Hematopoietic multipotent progenitor cell treated with erythropoietin and hydrocortisone succinate and interleukin-3 and kit ligand, for 17 days (in vitro differentiated cells): ENCODE measurements at regions not wholly inside any gene's neighbourhood (a gene's known extent, or its start where the extent isn't known, plus 50 kb on each side); places are given as distances from the start of the nearest gene placed in this dataset.

Experiments used
- DNase-seq: peaks from one replicate; pipeline ENCODE4 v3.0.0-alpha.2; 2015; ENCODE audit warnings: low spot score

DNA sequence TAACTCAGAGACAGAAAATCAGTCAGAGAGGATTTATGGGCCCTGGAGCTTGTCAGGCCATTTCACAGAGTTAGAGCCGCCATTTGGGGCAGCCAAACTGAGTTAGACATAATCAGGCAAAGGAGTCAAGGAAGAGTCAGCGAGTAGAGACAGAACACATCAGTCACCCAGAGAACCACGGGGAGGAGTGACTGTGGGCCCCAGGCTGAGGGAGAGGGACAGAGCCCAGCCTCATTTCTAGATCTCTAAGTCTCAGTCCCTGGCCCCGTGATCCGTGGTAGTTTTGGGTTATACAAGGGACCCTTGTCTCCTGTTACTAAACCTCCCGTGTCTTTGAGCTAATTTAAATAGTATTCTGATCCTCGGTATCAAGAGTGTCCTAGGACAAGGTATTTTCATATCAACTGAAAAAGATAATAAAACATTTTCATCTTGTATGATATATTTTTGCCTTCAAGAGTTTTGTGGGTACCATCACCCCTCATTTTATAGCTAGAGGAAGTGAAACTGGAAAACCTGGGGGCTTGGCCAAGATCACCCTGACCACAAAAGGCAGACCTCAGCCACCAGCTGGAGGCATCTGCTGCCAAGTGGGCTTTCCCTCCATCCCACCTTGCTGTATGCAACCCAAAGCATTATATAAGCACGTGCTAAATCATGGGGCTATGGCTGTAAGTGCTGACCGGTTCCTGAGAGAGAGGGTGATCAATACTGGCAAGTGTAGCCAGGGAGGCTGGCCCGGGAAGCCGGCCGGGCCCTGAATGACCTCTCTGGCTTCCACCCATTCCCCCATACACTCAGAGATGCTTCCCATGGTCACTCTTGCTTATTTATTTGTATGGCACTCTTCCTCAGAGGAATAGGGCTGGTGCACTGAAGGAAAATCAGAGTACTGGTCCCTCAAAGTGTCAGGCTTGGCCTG is 204.1 kb downstream of the BCOR start:
- no peak for DNase-seq

DNA sequence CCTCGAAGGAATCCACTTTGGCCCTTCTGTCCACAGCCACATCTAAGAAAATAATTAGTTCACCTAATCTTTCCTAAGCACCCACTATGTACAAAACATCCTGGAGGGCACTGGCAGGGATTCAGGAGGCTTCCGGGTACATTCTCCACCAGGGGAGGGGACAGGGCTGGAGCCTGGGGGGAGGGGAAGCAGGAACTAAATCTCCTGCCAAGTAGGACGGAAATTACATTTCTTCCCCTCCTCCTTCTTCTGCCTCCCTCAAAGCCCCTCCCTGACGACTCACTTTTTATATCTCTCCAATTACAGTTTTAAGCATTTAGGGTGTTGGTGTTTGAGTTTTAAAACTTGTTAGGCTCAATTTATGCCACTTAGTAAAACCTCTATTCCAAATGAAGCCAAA is 203.1 kb downstream of the BCOR start:
- no peak for DNase-seq

DNA sequence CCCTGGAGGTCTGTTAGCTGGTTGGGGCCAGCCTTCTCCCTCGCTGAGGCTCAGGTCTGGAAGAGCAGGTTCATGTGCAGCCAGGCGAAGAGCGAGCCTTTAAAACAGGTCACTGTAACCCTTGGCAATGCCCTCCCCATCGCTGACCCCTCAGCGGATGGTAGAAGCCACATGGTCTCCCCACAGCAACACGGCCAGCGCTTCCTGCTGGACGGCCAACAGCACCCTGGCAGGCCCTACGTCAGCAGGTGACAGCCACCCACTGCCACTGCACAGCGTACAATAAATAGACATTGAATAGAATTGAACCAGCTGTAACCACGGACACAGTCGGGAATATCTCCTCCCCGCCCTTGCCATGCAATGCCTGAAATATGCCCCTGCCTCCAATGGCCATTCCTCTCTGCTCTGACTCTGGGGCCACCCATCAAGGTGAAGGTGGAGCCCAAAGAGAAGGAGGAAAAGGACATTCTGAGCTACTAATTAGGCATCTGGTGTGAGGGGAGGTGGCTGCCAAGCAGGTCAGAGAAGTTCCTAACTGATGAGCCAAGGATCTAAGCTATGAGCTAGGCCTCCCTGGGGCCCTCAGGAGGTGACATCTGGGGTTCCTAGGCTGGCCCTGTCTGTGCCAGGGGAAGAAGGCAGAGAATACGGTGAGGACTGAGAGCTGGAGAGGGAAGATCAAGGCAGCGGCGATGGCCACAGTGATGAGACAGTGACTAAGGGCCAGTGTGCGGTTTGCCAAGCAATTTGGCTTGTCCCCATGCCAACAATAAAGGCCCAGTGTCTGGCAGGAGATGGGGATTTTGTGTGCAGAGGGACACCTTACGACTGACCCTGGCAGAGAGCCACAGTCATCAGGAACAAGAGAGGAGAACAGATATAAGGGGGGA is 202.3 kb downstream of the BCOR start:
- DNase-seq = no peak

DNA sequence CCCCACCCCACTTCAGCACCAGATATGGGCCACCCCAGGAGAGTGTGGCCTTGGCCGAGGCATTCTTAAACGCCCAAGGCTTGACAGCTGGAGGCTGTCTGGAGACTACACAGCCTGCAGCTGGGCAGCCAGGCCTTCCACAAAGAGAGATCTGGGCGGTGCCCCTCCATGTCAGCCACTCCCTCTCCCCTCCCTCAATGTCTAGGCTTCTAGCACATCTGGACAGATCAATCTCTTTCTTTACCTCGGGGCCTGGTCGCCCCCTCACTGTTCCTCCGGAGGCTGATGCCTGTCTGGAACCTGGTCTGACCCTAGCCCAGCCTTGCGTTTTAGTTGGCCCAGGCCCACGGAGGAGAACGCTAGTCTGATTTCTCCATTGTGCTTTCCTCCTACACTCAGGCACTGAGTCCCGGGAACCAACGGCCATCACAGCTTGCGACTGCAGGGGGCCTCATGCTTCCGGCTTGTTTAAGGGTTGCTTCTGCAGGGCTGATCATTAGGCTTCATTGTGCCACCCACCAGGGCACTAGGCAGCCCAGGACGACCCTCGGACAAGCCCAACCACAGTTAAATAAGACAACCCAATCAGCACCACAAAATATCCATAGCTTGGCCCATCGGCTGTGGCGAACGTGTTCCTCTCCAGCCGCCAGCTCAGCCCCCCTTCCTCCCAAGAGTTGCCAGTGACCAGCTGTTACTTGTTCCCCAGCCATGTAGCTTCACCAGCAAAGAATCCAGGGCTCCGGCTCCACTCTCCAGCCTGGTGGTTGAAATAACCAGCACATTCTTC is 200.6 kb downstream of the BCOR start:
- no peak for DNase-seq

DNA sequence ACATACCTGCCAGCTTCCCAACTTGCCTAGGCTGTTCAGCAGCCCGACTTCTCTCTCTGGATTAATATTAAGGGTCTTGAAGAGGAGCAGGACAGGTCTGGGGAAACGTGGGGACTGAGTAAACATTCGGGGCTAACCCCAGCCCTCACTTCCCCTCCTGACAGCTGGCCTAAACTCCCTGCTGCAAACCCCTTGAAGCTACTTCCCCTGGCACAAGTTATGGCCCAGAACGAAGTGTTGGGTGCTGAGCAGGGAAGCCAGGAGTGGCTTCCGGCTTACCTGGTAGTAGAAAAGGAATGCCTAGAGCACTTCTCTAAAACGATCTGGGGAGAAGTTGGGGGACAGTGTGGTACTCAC is 200.0 kb downstream of the BCOR start:
- no peak for DNase-seq

DNA sequence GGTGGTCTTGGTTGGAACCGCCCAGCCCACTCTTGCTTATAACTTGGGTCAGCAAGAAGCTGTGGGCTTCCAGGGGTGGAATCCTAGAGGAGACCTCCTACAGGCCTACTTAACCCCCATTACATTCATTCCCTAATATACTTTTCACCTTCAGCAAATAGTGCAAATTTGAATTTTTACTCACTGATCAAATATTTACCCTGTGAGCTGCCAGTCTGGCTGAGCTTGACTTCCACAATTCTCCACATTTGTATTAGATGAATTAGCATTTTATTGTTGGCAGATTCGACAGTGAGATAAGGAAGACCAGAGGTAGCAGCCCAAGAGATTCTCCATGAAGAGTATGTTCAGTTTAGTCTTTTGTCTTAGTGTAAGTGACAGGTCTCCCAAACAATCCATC is 199.6 kb downstream of the BCOR start:
- DNase-seq = no peak

DNA sequence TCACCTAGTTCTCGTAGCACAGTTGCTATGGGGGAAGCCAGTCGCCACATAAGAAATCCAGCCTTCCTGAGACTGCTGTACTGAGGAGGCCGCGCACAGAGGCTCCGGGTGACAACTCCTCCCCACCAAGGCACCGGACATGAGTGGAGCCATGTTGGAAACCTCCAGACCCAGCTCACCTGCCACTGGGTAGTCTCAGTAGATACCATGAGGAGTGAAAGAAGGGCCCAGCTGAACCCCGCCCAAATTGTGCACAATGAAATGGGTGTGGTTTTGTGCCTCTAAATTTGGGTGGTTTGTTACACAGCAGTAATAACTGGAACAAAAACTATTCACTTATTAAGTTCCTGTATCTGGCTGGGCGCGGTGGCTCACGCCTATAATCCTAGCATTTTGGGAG is 198.7 kb downstream of the BCOR start:
- no peak for DNase-seq

DNA sequence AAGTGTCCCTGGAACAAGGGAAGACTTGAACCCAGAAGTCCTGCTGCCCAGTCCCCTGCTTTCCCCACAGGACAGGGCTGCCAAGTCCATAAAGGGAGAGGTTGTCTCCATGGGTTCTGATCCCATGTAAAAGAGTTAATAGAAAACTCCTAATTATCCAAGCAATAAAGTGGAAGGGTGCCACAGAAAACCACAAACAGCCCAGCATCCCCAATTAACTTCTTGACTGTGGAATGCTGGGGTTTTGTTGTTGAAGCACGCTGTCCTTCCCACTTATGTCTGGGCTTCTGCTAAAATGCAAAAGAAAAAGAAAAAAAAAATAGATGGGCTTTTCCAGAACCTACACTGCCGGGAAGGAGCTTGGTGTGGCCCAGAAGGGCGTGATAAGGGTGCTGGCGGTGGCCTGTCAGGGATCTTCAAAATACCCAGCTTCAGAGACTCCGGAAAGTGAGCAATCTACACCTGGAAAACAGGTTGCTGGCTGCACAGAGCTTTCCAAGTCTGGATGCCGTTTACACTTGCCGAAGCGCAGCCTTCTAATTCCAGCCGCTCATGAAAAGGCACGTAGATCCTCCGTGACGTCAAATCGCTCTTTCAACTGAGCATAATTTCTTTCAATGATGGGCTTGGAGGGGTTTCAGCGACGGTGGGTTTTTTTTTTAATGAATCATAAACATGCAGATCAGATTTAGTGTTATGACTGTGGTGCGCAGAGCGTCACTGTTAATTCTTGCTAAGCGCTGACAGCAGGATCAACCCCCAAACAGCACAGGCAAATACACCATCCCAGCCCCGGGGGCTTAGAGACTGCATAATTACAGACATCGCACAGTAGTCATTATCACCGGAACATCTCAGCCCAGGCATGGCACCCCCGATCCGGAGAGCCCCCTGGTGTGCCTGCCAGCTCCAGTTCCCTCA is 197.6 kb downstream of the BCOR start:
- no peak for DNase-seq

DNA sequence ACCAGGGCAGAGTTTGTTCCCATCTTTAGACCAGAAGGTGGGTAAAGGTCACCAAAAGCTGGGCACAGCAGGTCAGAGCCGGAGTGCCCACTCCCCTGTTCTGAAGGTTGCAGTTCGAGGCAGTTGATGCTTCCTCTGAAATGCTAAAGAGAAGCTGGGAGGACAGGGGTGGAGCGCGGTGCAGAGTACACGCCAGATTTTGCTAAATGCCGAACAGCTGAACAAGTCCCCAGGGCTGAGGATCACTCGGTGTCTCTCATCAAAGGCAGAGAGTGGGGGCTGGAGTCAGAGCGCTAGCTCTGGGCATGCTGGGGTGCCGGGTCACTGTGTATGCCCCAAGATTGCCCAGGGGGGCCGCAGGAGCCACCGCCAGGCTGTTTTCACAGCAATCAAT is 197.0 kb downstream of the BCOR start:
- no peak for DNase-seq

DNA sequence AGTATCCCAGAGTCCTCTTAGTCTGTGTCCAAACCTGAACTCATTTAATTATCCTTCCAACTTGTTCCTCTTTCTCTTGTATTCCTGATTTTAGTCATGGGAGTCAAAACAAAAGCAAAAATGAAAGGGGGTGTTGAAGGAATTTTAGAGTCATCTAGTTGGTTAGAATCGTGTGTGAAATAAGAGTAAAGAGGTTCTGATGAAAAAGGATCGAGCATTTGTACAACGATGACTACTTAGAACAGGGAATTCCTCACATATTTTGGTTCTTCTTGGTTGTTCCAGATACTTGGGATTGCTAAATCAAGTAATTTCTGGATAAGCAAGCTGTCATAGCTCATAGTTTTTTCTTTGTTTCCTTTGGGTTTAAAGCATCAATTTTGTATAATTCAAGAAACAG is 194.4 kb downstream of the BCOR start:
- no peak for DNase-seq

DNA sequence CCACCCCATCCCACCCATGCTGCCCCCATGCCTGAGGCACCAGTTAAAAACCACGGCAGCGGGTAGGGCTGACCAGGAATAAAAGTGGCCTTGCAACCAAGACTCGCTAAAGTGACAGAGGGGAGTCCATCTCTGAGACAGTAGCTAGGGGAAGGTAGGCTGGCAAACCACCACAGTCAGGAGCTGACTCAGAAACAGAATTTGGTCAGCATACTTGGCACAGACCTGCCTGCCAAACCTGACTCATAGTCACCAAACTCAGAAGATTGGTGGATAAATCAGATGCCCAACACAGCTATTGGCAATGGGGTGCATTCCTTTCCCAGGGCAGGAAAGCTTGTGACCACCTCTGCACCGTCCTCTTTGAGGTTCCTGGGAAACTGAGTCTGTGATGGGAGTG is 193.8 kb downstream of the BCOR start:
- no peak for DNase-seq

DNA sequence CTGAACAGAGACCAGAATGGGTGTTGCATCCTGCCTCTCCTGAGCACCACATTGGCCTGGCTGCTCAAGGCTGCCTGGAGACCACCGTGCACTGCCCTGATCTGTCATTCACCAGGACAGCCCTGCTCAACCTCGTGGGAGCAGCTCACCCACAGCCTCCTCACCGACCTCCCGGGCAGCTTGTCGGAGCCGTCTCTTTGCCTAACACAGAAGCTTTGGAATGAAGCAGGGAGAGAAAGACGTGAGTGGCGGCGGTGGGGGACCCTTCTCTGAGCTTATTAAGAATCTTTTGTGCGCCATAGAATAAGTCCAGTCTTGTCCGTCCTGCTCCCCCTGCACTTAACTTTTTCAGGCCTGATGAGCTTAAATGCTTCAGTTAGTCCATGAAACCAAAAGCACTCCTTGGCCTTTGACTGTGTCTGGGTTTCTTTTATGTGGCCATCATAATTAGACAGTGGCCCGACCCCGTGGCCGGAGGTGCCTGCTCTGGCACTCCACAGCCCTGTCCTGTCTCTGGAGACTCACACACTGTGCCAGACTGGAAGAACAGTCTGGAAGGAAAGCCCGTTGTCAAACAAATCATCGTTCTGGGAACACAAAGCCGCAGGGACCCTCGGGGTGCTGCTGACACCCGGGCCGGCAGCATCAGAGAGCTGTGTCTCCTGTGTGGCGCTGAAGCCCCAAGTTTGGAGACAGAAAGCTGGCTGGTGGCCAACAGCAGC is 192.8 kb downstream of the BCOR start:
- DNase-seq = no peak

DNA sequence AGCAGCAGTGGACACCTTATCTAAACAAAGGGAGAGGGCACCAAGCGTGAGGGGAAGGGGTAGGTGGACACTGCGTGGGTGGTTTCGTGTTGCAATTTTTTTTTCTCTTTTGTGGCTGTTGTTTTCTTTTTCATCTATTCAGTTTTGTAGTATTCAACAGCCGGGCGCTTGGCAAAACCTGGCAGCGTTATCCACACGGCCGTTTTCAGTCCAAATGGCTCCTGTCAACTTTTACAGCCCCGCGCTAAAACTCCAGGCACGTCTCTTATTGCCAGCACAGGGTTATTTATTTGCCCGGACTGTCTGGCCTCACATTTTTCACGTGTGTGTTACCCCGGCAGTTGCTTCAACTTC is 192.2 kb downstream of the BCOR start:
- no peak for DNase-seq

DNA sequence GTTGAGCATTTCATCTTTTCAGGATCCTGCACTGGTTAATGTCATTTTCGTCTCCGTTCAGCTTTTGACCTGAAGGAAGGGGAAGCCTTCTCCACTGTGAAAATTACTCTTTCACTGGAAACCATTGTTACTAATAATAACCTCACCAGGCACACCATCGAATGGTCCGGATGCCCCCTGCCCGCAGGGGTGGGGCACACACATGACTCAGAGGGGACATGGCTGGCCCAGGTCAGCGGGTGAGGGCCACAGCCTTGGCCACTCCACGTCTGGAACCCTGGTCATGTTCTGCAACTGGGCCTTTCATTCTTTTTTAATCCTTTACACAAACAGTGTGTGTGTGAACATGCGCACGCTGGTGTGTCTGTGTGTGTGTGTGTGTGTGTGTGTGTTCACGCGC is 191.8 kb downstream of the BCOR start:
- no peak for DNase-seq

DNA sequence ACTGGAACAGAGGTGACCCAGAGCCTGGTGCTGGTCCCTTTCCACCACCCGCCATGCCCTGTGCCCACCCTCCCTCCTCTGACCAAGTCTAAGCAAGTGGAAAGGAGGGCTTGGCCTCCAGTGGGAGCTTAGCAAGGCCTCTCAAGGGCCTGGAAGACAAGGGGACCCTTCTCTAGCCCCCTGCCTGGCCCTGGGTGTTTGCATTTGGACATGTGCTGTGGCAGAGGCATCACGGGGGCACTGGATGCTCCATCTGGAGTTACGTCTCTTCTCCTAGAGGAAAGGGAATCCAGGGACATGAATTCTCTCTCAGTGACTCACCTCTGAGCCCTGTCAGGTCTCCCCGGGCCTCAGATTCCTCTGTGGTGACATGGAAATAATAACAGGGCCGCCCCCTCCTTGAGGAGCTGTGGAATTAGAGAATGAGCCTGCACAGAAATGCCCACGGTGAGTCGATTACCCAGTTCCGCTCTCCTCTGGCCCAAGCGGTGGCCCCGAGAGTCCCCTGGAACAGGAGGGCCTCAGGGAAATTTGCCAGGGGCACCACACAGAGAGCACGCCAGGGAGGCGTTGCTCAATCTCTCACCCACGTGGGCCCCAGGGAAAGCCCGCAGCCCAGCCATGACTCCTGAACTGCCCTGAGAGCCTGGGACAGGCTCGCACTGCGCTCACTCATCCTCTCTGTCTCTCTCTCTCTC is 189.6 kb downstream of the BCOR start:
- no peak for DNase-seq

DNA sequence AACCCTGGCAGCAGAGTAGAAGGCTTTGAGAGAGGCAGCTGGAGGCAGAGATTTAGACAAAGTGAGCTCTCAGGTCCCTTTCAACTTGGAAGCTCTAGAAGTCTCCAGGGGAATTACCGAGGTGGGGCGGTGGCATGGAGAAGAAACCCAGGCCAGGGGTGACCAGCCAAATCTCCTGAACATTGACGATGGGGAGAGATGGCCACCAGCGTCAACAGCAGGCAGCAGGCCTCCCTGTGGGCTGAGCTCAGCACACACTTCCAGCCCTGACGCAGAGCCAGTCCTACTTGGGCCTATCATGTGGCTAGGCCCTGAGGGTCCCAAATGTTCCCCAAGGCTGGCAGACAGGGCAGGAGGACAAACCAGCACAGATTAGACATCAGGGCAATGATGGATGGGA is 187.8 kb downstream of the BCOR start:
- DNase-seq = no peak

DNA sequence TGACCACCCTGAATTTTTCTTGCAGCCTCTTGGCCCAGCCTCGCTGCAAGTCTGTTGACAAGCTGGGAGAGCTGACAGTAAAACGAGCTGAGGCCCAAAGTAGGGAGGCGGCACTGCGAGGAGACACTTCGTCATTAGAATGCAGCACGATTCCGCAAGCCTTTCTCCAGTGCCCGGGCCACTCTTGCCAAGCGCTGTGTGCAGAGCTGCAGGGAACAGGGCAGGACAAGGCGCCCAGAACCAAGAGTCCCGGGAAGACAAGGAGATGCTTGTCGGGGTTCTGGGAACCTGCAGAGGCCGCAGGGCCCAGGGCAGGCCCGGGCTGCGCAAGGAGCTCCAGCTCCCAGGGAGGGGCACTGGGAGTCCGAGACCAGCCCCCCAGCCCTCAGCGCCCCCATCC is 187.1 kb downstream of the BCOR start:
- DNase-seq = no peak

DNA sequence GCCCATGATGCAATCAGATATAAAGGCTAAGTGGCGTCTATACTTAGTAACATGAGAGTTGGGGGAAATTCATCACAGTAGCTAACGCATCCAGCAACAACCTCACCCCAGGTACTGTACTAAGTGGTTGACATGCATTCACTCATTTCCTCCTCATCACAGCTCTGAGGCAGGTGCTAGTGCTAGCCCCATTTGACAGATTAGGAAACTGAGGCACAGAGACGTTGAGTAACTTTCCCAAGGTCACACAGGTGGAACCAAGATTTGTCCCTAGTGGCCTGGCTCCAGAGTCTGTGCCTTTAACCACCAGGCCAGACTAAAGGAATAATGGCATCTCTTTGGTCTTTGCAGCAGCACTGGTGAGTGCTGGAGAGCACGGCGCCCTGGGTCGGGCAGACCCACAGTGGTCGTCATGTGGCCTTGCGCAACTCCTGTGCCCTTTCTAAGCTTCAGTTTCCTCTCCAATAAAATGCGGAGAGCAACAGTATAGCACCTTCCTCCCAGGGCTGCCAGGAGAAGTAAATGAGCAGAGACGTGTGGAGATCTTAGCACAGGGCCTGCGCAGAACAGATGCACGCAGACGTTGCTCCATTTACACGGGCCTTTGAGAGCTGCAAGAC is 186.4 kb downstream of the BCOR start:
- DNase-seq = no peak

DNA sequence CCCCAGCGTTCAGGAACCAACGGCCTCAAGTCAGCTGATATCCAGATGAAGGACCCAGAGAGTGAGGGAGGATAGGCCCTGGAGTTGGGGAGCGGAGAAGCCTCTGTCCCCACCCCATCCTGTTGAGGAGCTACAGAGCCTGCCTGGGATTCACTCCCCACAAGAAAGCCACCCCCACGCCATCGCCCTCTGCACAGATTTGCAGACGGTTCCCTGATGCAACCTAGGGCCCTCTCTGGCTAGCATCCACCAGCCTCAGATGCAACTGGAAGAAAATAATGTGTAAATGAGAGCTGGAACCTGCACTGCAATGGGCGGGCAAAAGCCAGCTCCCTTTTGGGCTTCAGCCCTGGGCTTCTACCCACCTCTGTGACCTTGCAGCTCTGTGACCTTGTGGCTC is 185.6 kb downstream of the BCOR start:
- no peak for DNase-seq

DNA sequence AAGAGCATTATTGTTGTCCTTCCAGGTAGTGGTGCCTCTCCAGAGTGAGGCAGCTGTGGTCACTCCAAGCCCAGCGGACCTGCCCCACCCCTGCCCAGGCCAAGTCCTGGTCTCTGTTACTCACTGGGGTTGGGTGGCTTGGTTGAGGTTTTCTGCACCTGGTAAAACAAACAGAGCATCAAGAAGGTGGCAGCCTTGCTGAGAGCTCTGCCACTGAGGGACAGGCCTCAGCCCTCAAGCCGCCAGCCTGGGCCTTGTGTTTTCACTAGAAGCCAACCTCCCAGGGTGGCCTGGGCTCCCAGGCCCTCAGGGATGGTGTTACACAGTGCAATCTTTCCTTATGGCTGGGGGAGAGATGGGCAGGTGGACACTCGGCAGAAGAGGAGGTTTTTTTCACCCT is 182.7 kb downstream of the BCOR start:
- no peak for DNase-seq
